SK-N-SH (cell line): ENCODE measurements at regions not wholly inside any gene's neighbourhood (a gene's known extent, or its start where the extent isn't known, plus 50 kb on each side); places are given as distances from the start of the nearest gene placed in this dataset.

Source experiments
- small RNA-seq, 7 experiments: library from RNA; depleted of rRNA; stranded (forward); fragments of <200 nt; gene quantifications; one replicate each; pipeline ENCODE3, GENCODE V24; 2012

Small RNA genes lying in the stretch of these regions (small RNA-seq; reads per million reads assigned to genes)
- gene RNA5SP360 = 0 reads per million in 7 experiments
